ENCODE measurements at regions not wholly inside any gene's neighbourhood (a gene's known extent, or its start where the extent isn't known, plus 50 kb on each side); places are given as distances from the start of the nearest gene placed in this dataset.
A peak's percentile ranks its signal among the peaks of the same experiment; 100 is the strongest.

DNA sequence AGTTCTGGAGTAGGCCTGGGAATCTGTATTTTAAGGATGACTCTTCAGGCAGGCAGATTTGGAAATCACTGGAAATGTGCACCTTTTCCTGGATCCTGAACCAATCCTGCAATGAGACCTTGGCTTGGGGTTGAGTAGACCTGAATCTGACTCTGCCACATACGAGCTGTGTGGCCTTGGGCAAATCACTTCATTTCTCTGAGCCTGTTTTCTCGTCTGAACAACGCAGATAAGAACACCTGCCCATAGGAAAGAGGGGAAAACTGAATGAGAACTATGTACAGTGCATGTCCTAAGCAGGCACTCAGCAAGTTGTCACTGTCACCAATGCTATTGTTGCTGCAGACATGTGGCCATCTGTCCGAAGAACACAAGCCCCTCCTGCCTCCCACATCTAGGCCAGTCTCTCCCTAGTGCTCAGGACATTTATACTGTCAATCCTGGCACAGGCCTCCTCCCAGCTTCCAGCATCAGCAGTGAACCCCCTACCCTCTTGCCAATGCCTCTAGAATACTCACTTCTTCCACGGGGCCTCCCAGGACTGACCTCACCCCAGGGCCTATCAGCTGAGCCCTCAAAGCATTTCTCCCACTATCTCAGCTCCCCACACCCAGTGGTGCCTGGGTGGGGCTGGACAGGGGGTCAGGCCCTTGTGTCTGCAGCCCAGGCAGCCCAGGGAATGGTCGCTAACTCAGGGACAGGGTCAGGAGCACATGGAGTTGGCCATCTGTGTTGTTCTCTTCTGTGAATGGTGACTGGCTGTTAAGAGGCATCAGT, 88.8 kb upstream of the ZBTB40 start:
- FAIRE-seq (no peak), DNase-seq (ENCODE audit: low read depth in 1 of 2, low spot score in 2 of 2) (no peak)
- Histone ChIP-seq H2AK5ac (ENCODE audit: low read depth, low read length) (no peak overlapping the region), H2BK5ac (ENCODE audit: low read depth, low read length) (no peak overlapping the region), H3K79me2 (ENCODE audit: control insufficient read depth in 1 of 2, insufficient read depth in 2 of 2, low read length in 2 of 2) (no peaks in the 10 kb centered on the region), H2AFZ (ENCODE audit: low read length) (no peak overlapping the region), H4K8ac (ENCODE audit: extremely low read depth, insufficient read depth, low read length) (peak overlapping the region; percentile 35), H4K5ac (ENCODE audit: insufficient read length, low read depth, low read length) (no peak overlapping the region), H3K23ac (ENCODE audit: insufficient read length) (no peak overlapping the region), H3K27ac (ENCODE audit: low read depth, low read length) (no peak overlapping the region), H2BK15ac (ENCODE audit: low read length) (no peak overlapping the region), H4K91ac (replicated peaks; ENCODE audit: insufficient read length, low read length) (no peak overlapping the region), H3K14ac (ENCODE audit: insufficient read length) (no peak overlapping the region), H3K27me3 (replicated peaks in 1 of 4; ENCODE audit: control insufficient read depth in 3 of 4, extremely low read depth in 1 of 4, insufficient read depth in 3 of 4, low read length in 3 of 4) (peaks cover 0 to 2% (median 0%) of the 10 kb centered on the region in 4 experiments; a peak in 1 of 7 replicates), H3K56ac (replicated peaks; ENCODE audit: insufficient read length, low read depth, low read length) (peak overlapping the region; percentile 34), H3K79me1 (ENCODE audit: low read depth, low read length) (no peaks in the 10 kb centered on the region), H2BK12ac (ENCODE audit: low read depth, low read length) (no peak overlapping the region), H3K23me2 (ENCODE audit: low read depth, low read length) (no peaks in the 10 kb centered on the region; the same call in 1 of the 2 replicates), H3K4me3 (ENCODE audit: extremely low read depth in 1 of 4, insufficient read depth in 2 of 4, low read depth in 3 of 4, low read length in 4 of 4) (no peak overlapping the region), H3K4me1 (replicated peaks in 1 of 4; ENCODE audit: control insufficient read depth in 3 of 4, insufficient read depth in 4 of 4, low read length in 3 of 4) (peaks cover 0 to 9% (median 1%) of the 10 kb centered on the region in 4 experiments; a peak in 4 of 7 replicates), H2BK20ac (ENCODE audit: low read length) (no peak overlapping the region), H4K20me1 (replicated peaks in 1 of 2; ENCODE audit: control insufficient read depth in 1 of 2, insufficient read depth in 2 of 2, low read length in 2 of 2) (no peaks in the 10 kb centered on the region), H2BK120ac (replicated peaks; ENCODE audit: low read depth, low read length) (no peak overlapping the region), H3K36me3 (ENCODE audit: control insufficient read depth in 2 of 4, insufficient read depth in 4 of 4, low read length in 3 of 4) (no peaks in the 10 kb centered on the region), H3K9ac (replicated peaks in 1 of 4; ENCODE audit: extremely low read depth in 1 of 4, low read depth in 3 of 4, low read length in 3 of 4) (no peak overlapping the region), H3K4ac (replicated peaks; ENCODE audit: insufficient read length, low read depth, low read length) (no peak overlapping the region), H3K18ac (ENCODE audit: extremely low read depth, low read length) (no peak overlapping the region), H3K4me2 (ENCODE audit: insufficient read depth in 1 of 2, low read depth in 2 of 2, low read length in 2 of 2) (no peak overlapping the region), H3K9me3 (ENCODE audit: insufficient read depth in 2 of 2, low read depth in 1 of 2, low read length in 1 of 2) (no peaks in the 10 kb centered on the region)
- ChIA-PET POLR2A (ENCODE audit: partially characterized antibody) (no interaction called here), CTCF (ENCODE audit: partially characterized antibody) (interaction anchor here (0.6 to 1.5 kb wide), 5 partner anchors 10 to 96 kb away, joined by 3 to 5 read pairs (median 4); no protein-coding TSS in a partner anchor)
- WGBS, 2 experiments (ENCODE audit: extremely low coverage in 1 of 2, insufficient coverage in 1 of 2, insufficient read length in 1 of 2, insufficient replicate concordance in 2 of 2, low coverage in 1 of 2, low lambda C conversion rate in 2 of 2, missing lambda C conversion rate in 1 of 2): 76% methylated on average over 5 of the region's 6 CpGs; no CpG with 5 or more reads in 1 of the 2 experiments
- TF ChIP-seq EZH2 (IDR thresholded peaks at IDR 0.05; ENCODE audit: low read depth, low read length, severe bottlenecking): no peak
- TF ChIP-seq, protein P1, sequence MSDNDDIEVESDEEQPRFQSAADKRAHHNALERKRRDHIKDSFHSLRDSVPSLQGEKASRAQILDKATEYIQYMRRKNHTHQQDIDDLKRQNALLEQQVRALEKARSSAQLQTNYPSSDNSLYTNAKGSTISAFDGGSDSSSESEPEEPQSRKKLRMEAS (IDR thresholded peaks at IDR 0.05): no peak
- TF ChIP-seq NRF1 (IDR thresholded peaks at IDR 0.05; ENCODE audit: low read depth, low read length): no peak
- TF ChIP-seq RXRA (IDR thresholded peaks at IDR 0.05; ENCODE audit: insufficient read depth, low read depth, low read length): no peak
- TF ChIP-seq, protein P2, sequence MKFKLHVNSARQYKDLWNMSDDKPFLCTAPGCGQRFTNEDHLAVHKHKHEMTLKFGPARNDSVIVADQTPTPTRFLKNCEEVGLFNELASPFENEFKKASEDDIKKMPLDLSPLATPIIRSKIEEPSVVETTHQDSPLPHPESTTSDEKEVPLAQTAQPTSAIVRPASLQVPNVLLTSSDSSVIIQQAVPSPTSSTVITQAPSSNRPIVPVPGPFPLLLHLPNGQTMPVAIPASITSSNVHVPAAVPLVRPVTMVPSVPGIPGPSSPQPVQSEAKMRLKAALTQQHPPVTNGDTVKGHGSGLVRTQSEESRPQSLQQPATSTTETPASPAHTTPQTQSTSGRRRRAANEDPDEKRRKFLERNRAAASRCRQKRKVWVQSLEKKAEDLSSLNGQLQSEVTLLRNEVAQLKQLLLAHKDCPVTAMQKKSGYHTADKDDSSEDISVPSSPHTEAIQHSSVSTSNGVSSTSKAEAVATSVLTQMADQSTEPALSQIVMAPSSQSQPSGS (IDR thresholded peaks at IDR 0.05; ENCODE audit: low read length): no peak
- TF ChIP-seq KDM1A (IDR thresholded peaks at IDR 0.05; ENCODE audit: borderline replicate concordance, low read length): no peak
- no peak for TF ChIP-seq TBP (IDR thresholded peaks at IDR 0.05; ENCODE audit: low read depth, low read length)

Data from H1 (cell line).